ENCODE measurements at regions not wholly inside any gene's neighbourhood (a gene's known extent, or its start where the extent isn't known, plus 50 kb on each side); places are given as distances from the start of the nearest gene placed in this dataset.

GRCh38 chr17:52899235-52899634, 740.7 kb upstream of the CA10 start:
- H3K9me2 ChIP-seq (ENCODE audit: low read depth, low read length), result no peaks in the 10 kb centered on the region
- H3K27ac ChIP-seq (ENCODE audit: low read depth, low read length, poor library complexity, severe bottlenecking), result no peak overlapping the region
- no peak overlapping the region for H3K9ac ChIP-seq (ENCODE audit: low read length)
- no peaks in the 10 kb centered on the region for H3F3A ChIP-seq (ENCODE audit: insufficient read depth, low read length)
- no peak for TF ChIP-seq EZH2 (IDR thresholded peaks at IDR 0.05; ENCODE audit: borderline replicate concordance, low read length)
- TF ChIP-seq, protein P1, sequence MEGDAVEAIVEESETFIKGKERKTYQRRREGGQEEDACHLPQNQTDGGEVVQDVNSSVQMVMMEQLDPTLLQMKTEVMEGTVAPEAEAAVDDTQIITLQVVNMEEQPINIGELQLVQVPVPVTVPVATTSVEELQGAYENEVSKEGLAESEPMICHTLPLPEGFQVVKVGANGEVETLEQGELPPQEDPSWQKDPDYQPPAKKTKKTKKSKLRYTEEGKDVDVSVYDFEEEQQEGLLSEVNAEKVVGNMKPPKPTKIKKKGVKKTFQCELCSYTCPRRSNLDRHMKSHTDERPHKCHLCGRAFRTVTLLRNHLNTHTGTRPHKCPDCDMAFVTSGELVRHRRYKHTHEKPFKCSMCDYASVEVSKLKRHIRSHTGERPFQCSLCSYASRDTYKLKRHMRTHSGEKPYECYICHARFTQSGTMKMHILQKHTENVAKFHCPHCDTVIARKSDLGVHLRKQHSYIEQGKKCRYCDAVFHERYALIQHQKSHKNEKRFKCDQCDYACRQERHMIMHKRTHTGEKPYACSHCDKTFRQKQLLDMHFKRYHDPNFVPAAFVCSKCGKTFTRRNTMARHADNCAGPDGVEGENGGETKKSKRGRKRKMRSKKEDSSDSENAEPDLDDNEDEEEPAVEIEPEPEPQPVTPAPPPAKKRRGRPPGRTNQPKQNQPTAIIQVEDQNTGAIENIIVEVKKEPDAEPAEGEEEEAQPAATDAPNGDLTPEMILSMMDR (IDR thresholded peaks at IDR 0.05; ENCODE audit: low read length), result no peak
- H3K4me1 ChIP-seq (ENCODE audit: insufficient read depth, low read length, severe bottlenecking), result no peaks in the 10 kb centered on the region
- no peaks in the 10 kb centered on the region for H3K27me3 ChIP-seq (ENCODE audit: insufficient read depth, low read length)
- no peaks in the 10 kb centered on the region for H3K36me3 ChIP-seq (ENCODE audit: insufficient read depth, low read length)
- H3K9me3 ChIP-seq (ENCODE audit: low read length), result no peaks in the 10 kb centered on the region
- H3K4me2 ChIP-seq (ENCODE audit: low read length), result no peak overlapping the region
- H2AFZ ChIP-seq (ENCODE audit: low read length), result no peak overlapping the region
- no peaks in the 10 kb centered on the region for H3K79me2 ChIP-seq (ENCODE audit: insufficient read depth, low read length)
- no peaks in the 10 kb centered on the region for H4K20me1 ChIP-seq (ENCODE audit: insufficient read depth, low read length)
- H3K4me3 ChIP-seq (ENCODE audit: low read depth, low read length, poor library complexity, severe bottlenecking), result no peak overlapping the region

DNA sequence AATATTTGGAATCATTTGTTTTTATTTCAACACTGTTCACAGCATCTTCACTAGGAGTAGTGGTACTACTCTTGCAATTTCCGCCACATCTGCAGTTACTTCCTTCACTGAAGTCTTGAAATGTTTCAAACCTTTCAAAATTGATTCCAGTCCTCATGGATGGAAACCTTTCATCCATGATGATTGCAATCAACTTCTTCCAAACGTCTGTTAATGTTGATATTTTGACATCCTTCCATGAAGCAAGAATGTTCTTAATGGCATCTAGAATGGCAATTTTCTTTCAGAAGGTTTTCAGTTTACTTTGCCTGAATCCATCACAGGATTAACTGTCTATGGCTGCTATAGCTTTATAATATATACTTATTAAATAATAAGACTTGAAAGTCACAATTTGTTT, 736.8 kb upstream of the CA10 start:
- H3K9me3 ChIP-seq (ENCODE audit: low read length), result no peaks in the 10 kb centered on the region
- H3F3A ChIP-seq (ENCODE audit: insufficient read depth, low read length), result no peaks in the 10 kb centered on the region
- TF ChIP-seq, protein P1 (IDR thresholded peaks at IDR 0.05; ENCODE audit: low read length), result no peak
- no peak for TF ChIP-seq EZH2 (IDR thresholded peaks at IDR 0.05; ENCODE audit: borderline replicate concordance, low read length)
- H3K9ac ChIP-seq (ENCODE audit: low read length), result no peak overlapping the region
- H3K4me2 ChIP-seq (ENCODE audit: low read length), result no peak overlapping the region
- H3K9me2 ChIP-seq (ENCODE audit: low read depth, low read length), result no peaks in the 10 kb centered on the region
- H3K27me3 ChIP-seq (ENCODE audit: insufficient read depth, low read length), result no peaks in the 10 kb centered on the region
- H3K4me1 ChIP-seq (ENCODE audit: insufficient read depth, low read length, severe bottlenecking), result no peaks in the 10 kb centered on the region
- H4K20me1 ChIP-seq (ENCODE audit: insufficient read depth, low read length), result no peaks in the 10 kb centered on the region
- no peak overlapping the region for H2AFZ ChIP-seq (ENCODE audit: low read length)
- H3K36me3 ChIP-seq (ENCODE audit: insufficient read depth, low read length), result no peaks in the 10 kb centered on the region
- H3K4me3 ChIP-seq (ENCODE audit: low read depth, low read length, poor library complexity, severe bottlenecking), result no peak overlapping the region
- no peak overlapping the region for H3K27ac ChIP-seq (ENCODE audit: low read depth, low read length, poor library complexity, severe bottlenecking)
- no peaks in the 10 kb centered on the region for H3K79me2 ChIP-seq (ENCODE audit: insufficient read depth, low read length)

GRCh38 chr17:52892334-52892733, 733.8 kb upstream of the CA10 start:
- TF ChIP-seq, protein P1 (IDR thresholded peaks at IDR 0.05; ENCODE audit: low read length), result no peak
- TF ChIP-seq EZH2 (IDR thresholded peaks at IDR 0.05; ENCODE audit: borderline replicate concordance, low read length), result no peak

More at GRCh38 chr17:52892334-52892733, 733.8 kb upstream of the CA10 start:
- Histone ChIP-seq H3K4me2 (ENCODE audit: low read length) (no peak overlapping the region), H3F3A (ENCODE audit: insufficient read depth, low read length) (no peaks in the 10 kb centered on the region), H3K4me3 (ENCODE audit: low read depth, low read length, poor library complexity, severe bottlenecking) (no peak overlapping the region), H3K27me3 (ENCODE audit: insufficient read depth, low read length) (no peaks in the 10 kb centered on the region), H3K4me1 (ENCODE audit: insufficient read depth, low read length, severe bottlenecking) (no peaks in the 10 kb centered on the region), H2AFZ (ENCODE audit: low read length) (no peak overlapping the region), H3K79me2 (ENCODE audit: insufficient read depth, low read length) (no peaks in the 10 kb centered on the region), H3K9me3 (ENCODE audit: low read length) (no peaks in the 10 kb centered on the region), H3K36me3 (ENCODE audit: insufficient read depth, low read length) (no peaks in the 10 kb centered on the region), H3K9me2 (ENCODE audit: low read depth, low read length) (no peaks in the 10 kb centered on the region), H3K27ac (ENCODE audit: low read depth, low read length, poor library complexity, severe bottlenecking) (no peak overlapping the region), H4K20me1 (ENCODE audit: insufficient read depth, low read length) (no peaks in the 10 kb centered on the region), H3K9ac (ENCODE audit: low read length) (no peak overlapping the region)

Data from OCI-LY1 (cell line).